Astrocyte of the spinal cord (primary cell): ENCODE measurements at regions not wholly inside any gene's neighbourhood (a gene's known extent, or its start where the extent isn't known, plus 50 kb on each side); places are given as distances from the start of the nearest gene placed in this dataset.

Experiments
- DNase-seq: peaks from one replicate; pipeline ENCODE4 v3.0.0; 2011; ENCODE audit warnings: low read depth, low spot score
- H3K4me3 ChIP-seq: 2 replicates; pipeline ENCODE4 v1.5.1; 2011; ENCODE audit warnings: low read depth, mild to moderate bottlenecking, low read length, moderate library complexity
- in situ Hi-C: cut with HindIII; loops from 2 replicates; pipeline ENCODE4 v1.10.0; 2017; ENCODE audit warnings: low sequenced_read_pairs
- TF ChIP-seq, protein P1 (sequence below): IDR thresholded peaks from 2 replicates; pipeline ENCODE4 v1.5.1; 2012; ENCODE audit warnings: low read depth, mild to moderate bottlenecking, low read length, inconsistent platforms

DNA sequence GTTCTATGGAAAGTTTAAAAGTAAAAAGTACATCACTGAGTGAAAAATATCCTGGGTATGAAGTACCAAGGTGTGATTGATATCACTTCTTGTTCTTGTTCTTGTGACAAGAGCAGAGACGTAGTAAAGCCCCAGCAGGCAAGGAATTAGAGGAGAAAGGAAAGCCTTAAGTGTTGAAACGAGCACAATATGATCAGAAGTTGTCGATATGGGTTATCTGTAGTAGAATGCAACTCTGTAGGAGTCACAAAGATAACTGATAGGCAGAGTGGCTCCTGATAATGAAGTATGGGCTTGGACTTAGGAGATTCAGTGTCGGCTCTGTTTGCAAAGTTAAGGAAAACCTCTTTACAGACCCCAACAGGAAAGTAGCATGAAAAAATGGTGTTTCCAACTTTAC lies 1179.1 kb downstream of the DTWD2 start:
- in situ Hi-C loops: no loop called here
- no peak overlapping the region for H3K4me3 ChIP-seq
- TF ChIP-seq, protein P1, sequence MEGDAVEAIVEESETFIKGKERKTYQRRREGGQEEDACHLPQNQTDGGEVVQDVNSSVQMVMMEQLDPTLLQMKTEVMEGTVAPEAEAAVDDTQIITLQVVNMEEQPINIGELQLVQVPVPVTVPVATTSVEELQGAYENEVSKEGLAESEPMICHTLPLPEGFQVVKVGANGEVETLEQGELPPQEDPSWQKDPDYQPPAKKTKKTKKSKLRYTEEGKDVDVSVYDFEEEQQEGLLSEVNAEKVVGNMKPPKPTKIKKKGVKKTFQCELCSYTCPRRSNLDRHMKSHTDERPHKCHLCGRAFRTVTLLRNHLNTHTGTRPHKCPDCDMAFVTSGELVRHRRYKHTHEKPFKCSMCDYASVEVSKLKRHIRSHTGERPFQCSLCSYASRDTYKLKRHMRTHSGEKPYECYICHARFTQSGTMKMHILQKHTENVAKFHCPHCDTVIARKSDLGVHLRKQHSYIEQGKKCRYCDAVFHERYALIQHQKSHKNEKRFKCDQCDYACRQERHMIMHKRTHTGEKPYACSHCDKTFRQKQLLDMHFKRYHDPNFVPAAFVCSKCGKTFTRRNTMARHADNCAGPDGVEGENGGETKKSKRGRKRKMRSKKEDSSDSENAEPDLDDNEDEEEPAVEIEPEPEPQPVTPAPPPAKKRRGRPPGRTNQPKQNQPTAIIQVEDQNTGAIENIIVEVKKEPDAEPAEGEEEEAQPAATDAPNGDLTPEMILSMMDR: no peak
- DNase-seq: no peak

DNA sequence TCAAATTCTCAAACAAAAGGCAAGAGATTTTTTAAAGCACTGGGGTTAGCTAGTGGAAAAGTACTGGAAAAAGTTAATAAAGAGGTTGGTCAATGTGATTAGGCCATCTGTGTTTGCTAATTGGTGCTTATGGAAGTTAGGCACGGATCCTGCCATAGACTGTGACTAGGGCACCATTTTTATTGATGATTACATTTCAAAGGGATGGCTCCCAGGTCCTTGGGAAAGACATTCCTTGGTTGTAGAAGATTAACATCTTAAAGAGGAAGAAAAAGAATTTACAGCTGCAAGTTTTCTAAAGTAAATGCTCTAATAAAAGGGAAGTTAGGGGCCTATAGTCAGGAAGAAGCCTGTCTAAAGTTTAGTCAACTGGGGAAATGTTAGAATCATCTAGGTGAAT lies 1183.3 kb downstream of the DTWD2 start:
- TF ChIP-seq, protein P1: no peak
- no peak for DNase-seq
- in situ Hi-C loops: no loop called here
- no peak overlapping the region for H3K4me3 ChIP-seq

DNA sequence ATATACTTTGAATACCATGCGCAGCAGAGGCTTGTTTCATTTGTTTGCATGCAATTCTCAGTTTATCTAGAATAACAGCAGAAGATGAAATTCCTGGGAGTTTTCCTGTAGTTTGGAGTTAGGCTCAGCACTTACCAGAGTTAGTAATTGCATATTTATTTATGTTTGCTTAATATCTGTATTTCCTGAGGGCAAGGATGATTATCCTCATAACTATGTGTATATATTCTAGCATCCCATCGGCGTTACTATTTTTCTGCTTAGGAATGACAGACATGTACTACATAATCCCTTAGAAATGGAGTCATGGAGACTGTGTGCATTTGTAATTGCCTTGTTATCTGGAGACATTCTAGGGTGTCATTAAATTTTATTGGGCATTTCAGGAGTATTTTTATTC lies 1184.8 kb downstream of the DTWD2 start:
- TF ChIP-seq, protein P1: no peak
- H3K4me3 ChIP-seq: no peak overlapping the region
- in situ Hi-C loops: no loop called here
- peak; percentile 1 for DNase-seq

DNA sequence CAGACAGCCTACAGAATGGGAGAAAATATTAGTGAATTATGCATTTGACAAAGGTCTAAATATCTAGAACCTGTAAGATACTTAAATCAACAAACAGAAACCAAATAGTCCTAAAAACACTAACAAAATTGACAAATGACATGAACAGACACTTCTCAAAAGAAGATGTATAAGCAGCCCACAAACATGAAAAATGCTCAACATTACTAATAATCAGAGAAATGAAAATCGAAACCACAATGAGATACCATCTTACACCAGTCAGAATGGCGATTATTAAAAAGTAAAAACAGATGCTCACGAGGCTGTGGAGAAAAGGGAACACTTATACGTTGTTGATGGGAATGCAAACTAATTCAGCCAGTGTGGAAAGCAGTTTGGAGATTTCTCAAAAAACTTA lies 1186.8 kb downstream of the DTWD2 start:
- TF ChIP-seq, protein P1: no peak
- H3K4me3 ChIP-seq: no peak overlapping the region
- in situ Hi-C loops: no loop called here
- DNase-seq: no peak

DNA sequence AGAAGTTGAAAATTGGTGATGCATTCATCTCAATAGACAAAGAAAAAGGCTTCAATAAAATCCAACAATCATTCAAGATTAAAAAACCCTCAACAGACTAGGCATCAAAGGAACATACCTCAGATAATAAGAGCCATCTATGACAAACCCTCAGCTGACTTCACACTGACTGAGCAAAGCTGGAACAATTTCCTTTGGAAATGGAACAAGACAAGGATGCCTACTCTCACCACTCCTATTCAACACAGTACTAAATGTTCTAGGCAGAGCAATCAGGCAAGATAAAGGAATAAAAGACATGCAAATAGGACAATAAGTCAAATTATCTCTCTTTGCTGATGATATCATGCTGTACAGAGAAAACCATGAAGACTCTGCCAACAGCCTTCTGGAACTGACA lies 1188.1 kb downstream of the DTWD2 start:
- TF ChIP-seq, protein P1: no peak
- in situ Hi-C loops: no loop called here
- H3K4me3 ChIP-seq: no peak overlapping the region

DNA sequence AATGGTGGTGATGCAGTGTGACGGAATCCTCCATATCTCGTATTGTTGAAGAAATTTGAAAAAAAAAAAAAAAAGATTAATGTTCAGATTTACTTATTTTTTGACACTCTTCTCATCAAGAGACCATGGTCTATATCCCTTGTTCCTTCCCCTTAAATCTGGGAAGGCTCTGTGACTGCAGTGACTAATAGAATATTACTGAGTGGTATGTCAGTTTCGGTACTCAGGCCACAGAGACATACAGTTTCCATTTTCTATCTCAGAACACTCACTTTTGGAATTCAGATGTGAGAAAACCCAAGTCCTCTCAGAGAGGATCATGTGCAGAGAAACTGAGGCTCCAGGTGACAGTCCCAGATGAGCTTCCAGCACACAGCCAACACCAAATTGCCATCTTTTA lies 1193.5 kb downstream of the DTWD2 start:
- H3K4me3 ChIP-seq: no peak overlapping the region
- TF ChIP-seq, protein P1: no peak
- in situ Hi-C loops: no loop called here
- no peak for DNase-seq

More for the DNA sequence above, 1188.1 kb downstream of the DTWD2 start:
- peak; percentile 9 for DNase-seq

DNA sequence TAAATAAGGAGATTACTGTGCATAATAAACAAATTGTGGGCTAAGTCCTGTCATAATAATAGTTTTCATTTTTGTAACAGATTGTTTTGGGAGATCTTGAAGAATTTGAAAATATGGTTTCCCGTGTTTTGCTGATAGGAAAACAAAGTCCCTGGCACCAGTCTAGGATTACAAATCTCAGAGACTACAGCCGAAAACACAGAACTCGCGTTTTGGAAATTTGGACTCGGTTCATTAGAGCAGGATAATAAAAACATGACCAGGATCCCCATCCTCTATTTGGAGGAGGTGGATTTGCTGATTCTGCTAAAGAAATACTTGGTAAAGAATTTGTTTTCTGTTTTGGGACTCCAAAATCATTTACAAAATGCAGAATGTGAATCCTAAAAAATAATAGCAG lies 1194.4 kb downstream of the DTWD2 start:
- in situ Hi-C loops: no loop called here
- TF ChIP-seq, protein P1: no peak
- no peak for DNase-seq
- no peak overlapping the region for H3K4me3 ChIP-seq
